ENCODE measurements at regions not wholly inside any gene's neighbourhood (a gene's known extent, or its start where the extent isn't known, plus 50 kb on each side); places are given as distances from the start of the nearest gene placed in this dataset.
"Not testable (repeated sequence)": the region's sequence is repeated elsewhere in the genome, so short reads cannot be mapped to it uniquely, and the experiment has no call there.

- no peak for ATAC-seq (ENCODE audit: low read depth)
- H3K27ac ChIP-seq (ENCODE audit: low read length in 2 of 2): no peak overlapping the region
- no peak overlapping the region for H3K9ac ChIP-seq (ENCODE audit: low read length)
- Mint-ChIP-seq H3K27me3 (no peaks in the 10 kb centered on the region), H3K27ac (no peak overlapping the region), H3K9me3 (ENCODE audit: insufficient read depth) (peaks cover 8% of the 10 kb centered on the region), H3K4me1 (no peaks in the 10 kb centered on the region), H3K4me3 (no peak overlapping the region)
- H2AFZ ChIP-seq (ENCODE audit: insufficient read depth, low read depth, low read length, poor library complexity, severe bottlenecking): no peak overlapping the region
- H3K79me2 ChIP-seq (ENCODE audit: control insufficient read depth, insufficient read depth, low read length): no peaks in the 10 kb centered on the region
- intact Hi-C loops (cut with micrococcal nuclease): no loop called here
- no peaks in the 10 kb centered on the region for H3K36me3 ChIP-seq (replicated peaks in 1 of 2; ENCODE audit: control extremely low read depth in 1 of 2, control insufficient read depth in 1 of 2, extremely low read depth in 1 of 2, insufficient read depth in 2 of 2, low read length in 1 of 2)
- no peak overlapping the region for H3K4me2 ChIP-seq (replicated peaks; ENCODE audit: low read depth, low read length, poor library complexity, severe bottlenecking)
- no peak for DNase-seq
- ChIA-PET POLR2A (no interaction called here), CTCF (no interaction called here)
- no peak overlapping the region for H3K4me3 ChIP-seq (ENCODE audit: control extremely low read depth in 1 of 5, extremely low read depth in 1 of 5, insufficient read depth in 1 of 5, low read depth in 2 of 5, low read length in 4 of 5)
- TF ChIP-seq, protein P1, sequence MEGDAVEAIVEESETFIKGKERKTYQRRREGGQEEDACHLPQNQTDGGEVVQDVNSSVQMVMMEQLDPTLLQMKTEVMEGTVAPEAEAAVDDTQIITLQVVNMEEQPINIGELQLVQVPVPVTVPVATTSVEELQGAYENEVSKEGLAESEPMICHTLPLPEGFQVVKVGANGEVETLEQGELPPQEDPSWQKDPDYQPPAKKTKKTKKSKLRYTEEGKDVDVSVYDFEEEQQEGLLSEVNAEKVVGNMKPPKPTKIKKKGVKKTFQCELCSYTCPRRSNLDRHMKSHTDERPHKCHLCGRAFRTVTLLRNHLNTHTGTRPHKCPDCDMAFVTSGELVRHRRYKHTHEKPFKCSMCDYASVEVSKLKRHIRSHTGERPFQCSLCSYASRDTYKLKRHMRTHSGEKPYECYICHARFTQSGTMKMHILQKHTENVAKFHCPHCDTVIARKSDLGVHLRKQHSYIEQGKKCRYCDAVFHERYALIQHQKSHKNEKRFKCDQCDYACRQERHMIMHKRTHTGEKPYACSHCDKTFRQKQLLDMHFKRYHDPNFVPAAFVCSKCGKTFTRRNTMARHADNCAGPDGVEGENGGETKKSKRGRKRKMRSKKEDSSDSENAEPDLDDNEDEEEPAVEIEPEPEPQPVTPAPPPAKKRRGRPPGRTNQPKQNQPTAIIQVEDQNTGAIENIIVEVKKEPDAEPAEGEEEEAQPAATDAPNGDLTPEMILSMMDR (IDR thresholded peaks at IDR 0.05): no peak
- no peak for TF ChIP-seq EZH2 (IDR thresholded peaks at IDR 0.05; ENCODE audit: borderline replicate concordance, insufficient read depth, low read depth, low read length, poor library complexity, severe bottlenecking)
- no peaks in the 10 kb centered on the region for H4K20me1 ChIP-seq (ENCODE audit: control insufficient read depth, insufficient read depth, low read length, poor library complexity, severe bottlenecking)
- H3K4me1 ChIP-seq (ENCODE audit: control insufficient read depth in 2 of 2, insufficient read depth in 2 of 2, low read length in 2 of 2): no peaks in the 10 kb centered on the region
- H3K9me3 ChIP-seq (ENCODE audit: control extremely low read depth in 1 of 3, control insufficient read depth in 2 of 3, insufficient read depth in 1 of 3, low read length in 2 of 3): peaks cover 0 to 11% (median 4%) of the 10 kb centered on the region in 3 donors
- WGBS (ENCODE audit: insufficient coverage): 94% methylated on average over 2 of the region's 4 CpGs
- H3K27me3 ChIP-seq (replicated peaks in 1 of 4; ENCODE audit: control extremely low read depth in 1 of 4, control insufficient read depth in 3 of 4, insufficient read depth in 4 of 4, low read length in 3 of 4): no peaks in the 10 kb centered on the region
Measured at GRCh38 chr13:54802226-54802625, 1773.6 kb downstream of the OLFM4 start.

GRCh38 chr13:54805743-54806142 lies 1777.1 kb downstream of the OLFM4 start:
- no CpG with 5 or more reads among the region's 3 CpGs for WGBS (ENCODE audit: insufficient coverage)
- no peak overlapping the region for H2AFZ ChIP-seq (ENCODE audit: insufficient read depth, low read depth, low read length, poor library complexity, severe bottlenecking)
- Mint-ChIP-seq H3K27ac (no peak overlapping the region), H3K9me3 (ENCODE audit: insufficient read depth) (peaks cover 2% of the 10 kb centered on the region), H3K4me1 (no peaks in the 10 kb centered on the region), H3K27me3 (no peaks in the 10 kb centered on the region), H3K4me3 (no peak overlapping the region)
- no peaks in the 10 kb centered on the region for H3K4me1 ChIP-seq (ENCODE audit: control insufficient read depth in 2 of 2, insufficient read depth in 2 of 2, low read length in 2 of 2)
- no peak overlapping the region for H3K27ac ChIP-seq (ENCODE audit: low read length in 2 of 2)
- TF ChIP-seq, protein P1 (IDR thresholded peaks at IDR 0.05): no peak
- TF ChIP-seq EZH2 (IDR thresholded peaks at IDR 0.05; ENCODE audit: borderline replicate concordance, insufficient read depth, low read depth, low read length, poor library complexity, severe bottlenecking): no peak
- no peak overlapping the region for H3K4me2 ChIP-seq (replicated peaks; ENCODE audit: low read depth, low read length, poor library complexity, severe bottlenecking)
- H4K20me1 ChIP-seq (ENCODE audit: control insufficient read depth, insufficient read depth, low read length, poor library complexity, severe bottlenecking): no peaks in the 10 kb centered on the region
- H3K36me3 ChIP-seq (replicated peaks in 1 of 2; ENCODE audit: control extremely low read depth in 1 of 2, control insufficient read depth in 1 of 2, extremely low read depth in 1 of 2, insufficient read depth in 2 of 2, low read length in 1 of 2): no peaks in the 10 kb centered on the region
- intact Hi-C loops (cut with micrococcal nuclease): no loop called here
- no peaks in the 10 kb centered on the region for H3K27me3 ChIP-seq (replicated peaks in 1 of 4; ENCODE audit: control extremely low read depth in 1 of 4, control insufficient read depth in 3 of 4, insufficient read depth in 4 of 4, low read length in 3 of 4)
- ChIA-PET POLR2A (no interaction called here), CTCF (no interaction called here)
- no peak overlapping the region for H3K4me3 ChIP-seq (ENCODE audit: control extremely low read depth in 1 of 5, extremely low read depth in 1 of 5, insufficient read depth in 1 of 5, low read depth in 2 of 5, low read length in 4 of 5)
- peaks cover 0 to 4% (median 0%) of the 10 kb centered on the region in 3 donors for H3K9me3 ChIP-seq (ENCODE audit: control extremely low read depth in 1 of 3, control insufficient read depth in 2 of 3, insufficient read depth in 1 of 3, low read length in 2 of 3)
- ATAC-seq (ENCODE audit: low read depth): no peak
- no peak overlapping the region for H3K9ac ChIP-seq (ENCODE audit: low read length)
- no peak for DNase-seq
- H3K79me2 ChIP-seq (ENCODE audit: control insufficient read depth, insufficient read depth, low read length): no peaks in the 10 kb centered on the region

DNA sequence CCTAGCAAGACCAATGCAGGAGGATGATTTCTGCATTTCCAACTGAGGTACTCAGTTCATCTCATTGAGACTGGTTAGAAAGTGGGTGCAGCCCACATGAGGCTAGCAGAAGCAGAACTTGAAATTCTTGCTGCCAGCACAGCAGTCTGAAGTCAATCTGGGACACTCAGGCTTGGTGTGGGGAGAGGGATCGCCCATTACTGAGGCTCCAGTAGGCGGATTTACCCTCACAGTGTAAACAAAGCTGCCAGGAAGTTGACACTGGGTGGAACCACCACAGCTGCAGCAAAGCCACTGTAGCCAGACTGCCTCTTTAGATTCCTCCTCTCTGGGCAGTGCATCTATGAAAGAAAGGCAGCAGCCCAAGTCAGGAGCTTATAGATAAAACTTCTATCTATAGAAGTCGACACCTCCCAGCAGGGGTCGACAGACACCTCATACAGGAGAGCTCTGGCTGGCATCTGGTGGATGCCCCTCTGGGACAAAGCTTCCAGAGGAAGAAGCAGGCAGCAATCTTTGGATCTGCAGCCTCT lies 1793.4 kb downstream of the OLFM4 start:
- H2AFZ ChIP-seq (ENCODE audit: insufficient read depth, low read depth, low read length, poor library complexity, severe bottlenecking); H3K4me2 ChIP-seq (replicated peaks; ENCODE audit: low read depth, low read length, poor library complexity, severe bottlenecking); H3K36me3 ChIP-seq (replicated peaks in 1 of 2; ENCODE audit: control extremely low read depth in 1 of 2, control insufficient read depth in 1 of 2, extremely low read depth in 1 of 2, insufficient read depth in 2 of 2, low read length in 1 of 2); intact Hi-C loops (cut with micrococcal nuclease); ATAC-seq (ENCODE audit: low read depth); H3K9me3 Mint-ChIP-seq (ENCODE audit: insufficient read depth); H4K20me1 ChIP-seq (ENCODE audit: control insufficient read depth, insufficient read depth, low read length, poor library complexity, severe bottlenecking); H3K27me3 Mint-ChIP-seq; CTCF ChIA-PET; H3K27ac Mint-ChIP-seq; H3K9ac ChIP-seq (ENCODE audit: low read length); H3K4me1 Mint-ChIP-seq; H3K4me3 ChIP-seq (ENCODE audit: control extremely low read depth in 1 of 5, extremely low read depth in 1 of 5, insufficient read depth in 1 of 5, low read depth in 2 of 5, low read length in 4 of 5); POLR2A ChIA-PET; H3K27me3 ChIP-seq (replicated peaks in 1 of 4; ENCODE audit: control extremely low read depth in 1 of 4, control insufficient read depth in 3 of 4, insufficient read depth in 4 of 4, low read length in 3 of 4); H3K27ac ChIP-seq (ENCODE audit: low read length in 2 of 2); H3K4me3 Mint-ChIP-seq; H3K79me2 ChIP-seq (ENCODE audit: control insufficient read depth, insufficient read depth, low read length); H3K9me3 ChIP-seq (ENCODE audit: control extremely low read depth in 1 of 3, control insufficient read depth in 2 of 3, insufficient read depth in 1 of 3, low read length in 2 of 3); DNase-seq; H3K4me1 ChIP-seq (ENCODE audit: control insufficient read depth in 2 of 2, insufficient read depth in 2 of 2, low read length in 2 of 2): not testable (repeated sequence)
- 61% methylated on average over 4 of the region's 4 CpGs for WGBS (ENCODE audit: insufficient coverage)

All from B cell (primary cell).